Hepatocyte (in vitro differentiated cells): ENCODE measurements at regions not wholly inside any gene's neighbourhood (a gene's known extent, or its start where the extent isn't known, plus 50 kb on each side); places are given as distances from the start of the nearest gene placed in this dataset.

Source experiments
- CTCF ChIP-seq: fragments of 200-600 bp; sonication (generic); IDR thresholded peaks from 2 replicates; pipeline ENCODE4 v1.5.1; 2016; ENCODE audit warnings: antibody characterized with exemption, mild to moderate bottlenecking; ENCODE audit not compliant: poor library complexity
- EZH2 ChIP-seq: fragments of 200-600 bp; sonication (generic); IDR thresholded peaks from 2 replicates; pipeline ENCODE4 v1.6.1; 2016; ENCODE audit warnings: antibody characterized with exemption, mild to moderate bottlenecking, borderline replicate concordance
- EZH2phosphoT487 ChIP-seq: fragments of 200-600 bp; sonication (generic); IDR thresholded peaks from one replicate; pipeline ENCODE4 v1.6.1; 2018; ENCODE audit warnings: antibody characterized with exemption, mild to moderate bottlenecking, low read depth, moderate library complexity; ENCODE audit not compliant: unreplicated experiment, severe bottlenecking

GRCh38 chr2:19261061-19261460, 97.4 kb downstream of the OSR1 start:
- TF ChIP-seq CTCF (no peak), EZH2phosphoT487 (no peak), EZH2 (no peak)
